A673 (cell line): ENCODE measurements at regions not wholly inside any gene's neighbourhood (a gene's known extent, or its start where the extent isn't known, plus 50 kb on each side); places are given as distances from the start of the nearest gene placed in this dataset.

Experiments
- CTCF ChIP-seq: fragments of 300-800, 200-600 bp; sonication (generic); conservative IDR thresholded peaks from 2 replicates; pipeline ENCODE4 v1.5.1; 2017; ENCODE audit warnings: low read depth, mild to moderate bottlenecking, antibody characterized with exemption, low read length, moderate library complexity, mixed read lengths
- EZH2 ChIP-seq: fragments of 200-600 bp; sonication (generic); IDR thresholded peaks from 2 replicates; pipeline ENCODE4 v1.6.1; 2017; ENCODE audit warnings: borderline replicate concordance, low read depth, mild to moderate bottlenecking, mixed read lengths, antibody characterized with exemption, low read length; ENCODE audit not compliant: poor library complexity, severe bottlenecking

GRCh38 chr14:62314221-62314620 lies 552.0 kb downstream of the SNAPC1 start:
- TF ChIP-seq CTCF, result no peak
- TF ChIP-seq EZH2, result no peak
